ENCODE measurements at regions not wholly inside any gene's neighbourhood (a gene's known extent, or its start where the extent isn't known, plus 50 kb on each side); places are given as distances from the start of the nearest gene placed in this dataset.

DNA sequence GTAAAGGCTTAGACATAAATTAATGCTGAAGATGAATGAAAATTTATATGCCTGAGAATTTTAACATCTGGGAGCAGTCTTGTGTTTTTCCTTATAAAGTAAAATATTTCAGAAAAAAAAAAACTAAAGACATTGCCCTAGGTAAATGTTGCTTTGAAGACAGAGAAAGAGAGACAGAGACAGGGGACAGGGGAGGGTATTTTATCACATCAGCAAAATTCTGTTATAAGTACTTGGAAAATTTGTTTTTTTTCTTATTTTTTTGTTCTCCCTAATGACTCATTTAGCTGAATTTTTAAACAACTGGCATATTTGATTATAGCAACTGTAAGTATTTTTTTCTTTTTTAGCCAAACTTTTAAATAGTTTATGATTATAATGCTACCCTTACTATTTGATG lies 1540.6 kb upstream of the GBE1 start:
- DNase-seq, result no peak
- Histone ChIP-seq H3K36me3 (no peaks in the 10 kb centered on the region), H3K9me3 (peaks cover 0 to 29% of the 10 kb centered on the region in 2 donors), H3K27ac (no peak overlapping the region), H3K4me3 (no peak overlapping the region), H3K27me3 (no peaks in the 10 kb centered on the region), H3K4me1 (no peaks in the 10 kb centered on the region)
- ATAC-seq, result no peak
- intact Hi-C loops (cut with DNase I), result no loop called here
- TF ChIP-seq, protein P1, sequence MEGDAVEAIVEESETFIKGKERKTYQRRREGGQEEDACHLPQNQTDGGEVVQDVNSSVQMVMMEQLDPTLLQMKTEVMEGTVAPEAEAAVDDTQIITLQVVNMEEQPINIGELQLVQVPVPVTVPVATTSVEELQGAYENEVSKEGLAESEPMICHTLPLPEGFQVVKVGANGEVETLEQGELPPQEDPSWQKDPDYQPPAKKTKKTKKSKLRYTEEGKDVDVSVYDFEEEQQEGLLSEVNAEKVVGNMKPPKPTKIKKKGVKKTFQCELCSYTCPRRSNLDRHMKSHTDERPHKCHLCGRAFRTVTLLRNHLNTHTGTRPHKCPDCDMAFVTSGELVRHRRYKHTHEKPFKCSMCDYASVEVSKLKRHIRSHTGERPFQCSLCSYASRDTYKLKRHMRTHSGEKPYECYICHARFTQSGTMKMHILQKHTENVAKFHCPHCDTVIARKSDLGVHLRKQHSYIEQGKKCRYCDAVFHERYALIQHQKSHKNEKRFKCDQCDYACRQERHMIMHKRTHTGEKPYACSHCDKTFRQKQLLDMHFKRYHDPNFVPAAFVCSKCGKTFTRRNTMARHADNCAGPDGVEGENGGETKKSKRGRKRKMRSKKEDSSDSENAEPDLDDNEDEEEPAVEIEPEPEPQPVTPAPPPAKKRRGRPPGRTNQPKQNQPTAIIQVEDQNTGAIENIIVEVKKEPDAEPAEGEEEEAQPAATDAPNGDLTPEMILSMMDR (IDR thresholded peaks at IDR 0.05), result no peak

DNA sequence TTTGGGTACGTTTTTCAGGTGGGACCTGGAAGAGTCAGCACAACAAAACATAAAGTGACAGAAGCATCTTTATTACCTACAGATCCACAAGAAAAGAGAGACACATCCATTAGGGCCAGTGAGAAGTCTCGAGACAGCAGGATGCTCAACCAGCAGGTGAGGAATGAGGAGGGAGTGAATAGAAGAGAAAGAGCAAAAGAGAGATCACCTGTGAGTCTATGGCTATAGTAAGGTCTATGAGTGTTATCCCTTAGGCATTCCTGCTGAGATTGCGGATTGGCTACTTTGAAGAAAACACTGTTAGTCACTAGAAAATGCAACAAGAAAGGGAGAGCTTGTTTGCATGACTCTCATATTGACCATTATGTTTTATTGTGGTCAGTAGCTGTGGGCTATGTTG lies 1556.2 kb upstream of the GBE1 start:
- TF ChIP-seq, protein P1 (IDR thresholded peaks at IDR 0.05), result no peak
- intact Hi-C loops (cut with DNase I), result no loop called here

DNA sequence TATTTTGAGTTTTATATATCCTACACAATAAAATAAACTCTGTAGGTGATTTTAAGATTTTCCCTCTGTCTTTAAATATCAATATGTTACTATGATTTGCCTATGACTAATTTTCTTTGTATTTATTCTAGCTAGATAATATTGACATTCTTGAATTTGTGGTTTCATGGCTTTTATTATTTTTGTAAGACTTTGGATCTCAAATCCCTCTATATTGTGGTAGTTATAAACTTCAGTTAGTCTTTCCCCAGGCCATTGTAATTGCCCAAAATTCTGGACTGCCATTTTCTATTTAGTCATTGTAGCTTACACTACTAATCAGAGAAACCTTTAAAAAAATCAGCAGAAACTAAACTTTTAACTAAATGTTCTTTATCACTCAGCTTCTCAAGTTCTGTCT lies 1559.3 kb upstream of the GBE1 start:
- intact Hi-C loops (cut with DNase I), result no loop called here
- DNase-seq (no peak), ATAC-seq (no peak)
- Histone ChIP-seq H3K4me1 (no peaks in the 10 kb centered on the region), H3K27ac (no peak overlapping the region), H3K4me3 (no peak overlapping the region), H3K36me3 (no peaks in the 10 kb centered on the region), H3K9me3 (peaks cover 0 to 2% of the 10 kb centered on the region in 2 donors), H3K27me3 (no peaks in the 10 kb centered on the region)
- TF ChIP-seq, protein P1 (IDR thresholded peaks at IDR 0.05), result no peak

More for the DNA sequence above, 1556.2 kb upstream of the GBE1 start:
- Histone ChIP-seq H3K4me3 (no peak overlapping the region), H3K4me1 (no peaks in the 10 kb centered on the region), H3K27ac (no peak overlapping the region), H3K9me3 (peaks cover 0 to 4% of the 10 kb centered on the region in 2 donors), H3K27me3 (no peaks in the 10 kb centered on the region), H3K36me3 (no peaks in the 10 kb centered on the region)
- DNase-seq (no peak), ATAC-seq (no peak)

DNA sequence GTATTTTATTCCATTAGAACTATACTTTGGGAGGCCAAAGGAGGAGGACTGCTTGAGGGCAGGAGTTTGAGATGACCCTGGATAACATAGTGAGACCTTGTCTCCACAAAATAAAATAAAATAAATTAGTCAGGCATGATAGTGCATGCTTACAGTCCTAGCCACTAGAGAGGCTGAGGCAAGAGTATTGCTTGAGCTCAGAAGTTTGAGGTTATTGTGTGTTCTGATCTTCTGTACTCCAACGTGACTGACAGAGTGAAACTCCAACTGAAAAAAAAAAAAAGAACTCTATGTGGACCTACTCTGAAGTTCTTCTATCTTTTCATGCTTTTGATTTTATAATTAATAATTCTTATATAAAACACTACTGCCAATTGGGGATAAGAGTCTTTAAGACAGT lies 1560.0 kb upstream of the GBE1 start:
- ATAC-seq (no peak), DNase-seq (no peak)
- Histone ChIP-seq H3K9me3 (no peaks in the 10 kb centered on the region), H3K4me3 (no peak overlapping the region), H3K36me3 (no peaks in the 10 kb centered on the region), H3K27ac (no peak overlapping the region), H3K4me1 (no peaks in the 10 kb centered on the region), H3K27me3 (no peaks in the 10 kb centered on the region)
- intact Hi-C loops (cut with DNase I), result no loop called here
- TF ChIP-seq, protein P1 (IDR thresholded peaks at IDR 0.05), result no peak

DNA sequence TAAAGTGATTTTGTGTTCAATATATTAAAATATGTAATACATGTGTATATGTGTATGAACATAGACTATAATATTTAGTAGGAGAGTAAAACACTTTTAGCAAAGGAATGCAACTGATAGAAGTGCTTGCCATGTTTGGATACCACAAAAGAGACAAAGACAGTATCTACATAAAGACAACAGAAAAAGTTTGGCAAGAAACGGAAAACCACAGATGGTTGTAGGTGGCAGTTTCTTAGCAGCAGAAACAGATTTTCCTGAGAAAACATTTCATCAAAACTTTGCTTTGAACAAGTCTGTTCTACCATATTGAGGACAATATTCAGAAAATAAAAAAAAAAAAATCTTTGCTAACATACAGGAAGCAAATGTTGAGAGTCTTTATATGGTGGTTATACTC lies 1560.4 kb upstream of the GBE1 start:
- H3K4me3 ChIP-seq, result no peak overlapping the region
- no peak for DNase-seq
- no peak for ATAC-seq
- TF ChIP-seq, protein P1 (IDR thresholded peaks at IDR 0.05), result no peak
- H3K4me1 ChIP-seq, result no peaks in the 10 kb centered on the region
- H3K9me3 ChIP-seq, result peaks cover 0 to 3% of the 10 kb centered on the region in 2 donors
- H3K27ac ChIP-seq, result no peak overlapping the region
- no peaks in the 10 kb centered on the region for H3K27me3 ChIP-seq
- H3K36me3 ChIP-seq, result no peaks in the 10 kb centered on the region
- intact Hi-C loops (cut with DNase I), result no loop called here

All from left lung (tissue), 4 donors.